ENCODE measurements at regions not wholly inside any gene's neighbourhood (a gene's known extent, or its start where the extent isn't known, plus 50 kb on each side); places are given as distances from the start of the nearest gene placed in this dataset.

DNA sequence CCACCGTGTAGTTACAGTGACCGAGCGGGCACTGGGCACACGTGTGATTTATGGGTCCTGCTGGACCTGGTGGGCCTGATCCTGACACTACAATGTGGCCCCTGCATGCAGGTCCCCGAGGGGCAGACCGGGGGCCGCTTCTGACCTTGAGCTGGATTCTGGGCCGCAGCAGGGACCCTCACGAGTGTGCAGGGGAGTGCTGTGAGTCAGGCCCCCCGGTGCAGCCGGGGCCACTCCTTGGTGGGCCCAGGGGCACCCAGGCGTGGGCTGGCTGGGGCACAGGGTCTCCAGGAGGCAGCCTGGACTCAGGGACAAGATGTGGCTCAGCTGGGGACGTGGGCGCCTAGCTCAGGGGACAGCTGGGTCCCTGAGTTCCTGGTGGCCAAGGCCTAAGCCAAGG, 77.5 kb upstream of the TTC34 start:
- no peaks in the 10 kb centered on the region for H3K79me1 ChIP-seq (ENCODE audit: low read depth in 1 of 2, low read length in 2 of 2)
- H2BK15ac ChIP-seq (ENCODE audit: low read depth, low read length) = no peak overlapping the region
- H3K4ac ChIP-seq (ENCODE audit: low read depth, low read length) = no peak overlapping the region
- H3K27ac ChIP-seq (ENCODE audit: insufficient read depth, low read length) = no peak overlapping the region
- H3K4me1 ChIP-seq (ENCODE audit: control insufficient read depth, insufficient read depth, low read length) = no peaks in the 10 kb centered on the region
- H2BK20ac ChIP-seq (ENCODE audit: low read depth, low read length) = no peak overlapping the region
- no peak overlapping the region for H2BK5ac ChIP-seq (ENCODE audit: low read depth, low read length, poor library complexity, severe bottlenecking)
- POLR2A ChIA-PET (ENCODE audit: unreplicated experiment) = no interaction called here
- no peaks in the 10 kb centered on the region for H3K36me3 ChIP-seq (ENCODE audit: control insufficient read depth, insufficient read depth, low read length)
- H2AK9ac ChIP-seq (replicated peaks; ENCODE audit: low read depth, low read length, poor library complexity) = no peak overlapping the region
- no peak overlapping the region for H3K18ac ChIP-seq (ENCODE audit: low read depth, low read length)
- ATAC-seq (ENCODE audit: low read depth) = no peak
- in situ Hi-C loops (cut with MboI; ENCODE audit: low sequenced_read_pairs) (no loop called here), intact Hi-C loops (cut with micrococcal nuclease) (no loop called here), dilution Hi-C loops (cut with HindIII; ENCODE audit: low sequenced_read_pairs, unreplicated experiment) (no loop called here)
- no peak overlapping the region for H3K14ac ChIP-seq (replicated peaks; ENCODE audit: low read depth, low read length)
- CTCF ChIA-PET = no interaction called here
- no peak overlapping the region for H2BK120ac ChIP-seq (ENCODE audit: low read depth, low read length)
- no peak overlapping the region for H3K9ac ChIP-seq (ENCODE audit: low read depth, low read length)
- H2AFZ ChIP-seq (replicated peaks; ENCODE audit: low read length, poor library complexity) = no peak overlapping the region
- no peak overlapping the region for H3K4me3 ChIP-seq (ENCODE audit: insufficient read depth, low read depth, low read length)
- no peak for TF ChIP-seq RCOR1 (IDR thresholded peaks at IDR 0.05; ENCODE audit: insufficient replicate concordance, low read length)
- H4K20me1 ChIP-seq (ENCODE audit: insufficient read depth, low read length) = no peaks in the 10 kb centered on the region
- no TSS peak for BruUV-seq (replicated peaks)
- no peak overlapping the region for H4K5ac ChIP-seq (ENCODE audit: low read depth, low read length)
- H4K91ac ChIP-seq (ENCODE audit: insufficient read depth, low read depth, low read length) = no peak overlapping the region
- no peak overlapping the region for H2AK5ac ChIP-seq (ENCODE audit: low read depth, low read length)
- H3K56ac ChIP-seq (ENCODE audit: extremely low read depth, insufficient read depth, low read length) = no peak overlapping the region
- no peaks in the 10 kb centered on the region for H3K9me1 ChIP-seq (ENCODE audit: insufficient read depth, low read length)
- DNase-seq = no peak
- H3K27me3 ChIP-seq (ENCODE audit: control insufficient read depth, insufficient read depth, low read length) = no peaks in the 10 kb centered on the region
- 72% methylated on average over 7 of the region's 14 CpGs; no CpG with 5 or more reads in 1 of the 2 experiments for WGBS, 2 experiments (ENCODE audit: extremely low coverage in 2 of 2, insufficient read length in 1 of 2)
- H4K8ac ChIP-seq (ENCODE audit: low read depth in 2 of 2, low read length in 2 of 2) = no peak overlapping the region
- H3K23ac ChIP-seq (ENCODE audit: low read depth, low read length) = no peak overlapping the region
- peaks cover 74% of the 10 kb centered on the region for H3K9me3 ChIP-seq (ENCODE audit: control insufficient read depth, insufficient read depth, low read length)
- no peak overlapping the region for H3K4me2 ChIP-seq (ENCODE audit: low read depth, low read length)

All from IMR-90 (cell line).